ENCODE measurements at regions not wholly inside any gene's neighbourhood (a gene's known extent, or its start where the extent isn't known, plus 50 kb on each side); places are given as distances from the start of the nearest gene placed in this dataset.
A peak's percentile ranks its signal among the peaks of the same experiment; 100 is the strongest.
"Not testable (repeated sequence)": the region's sequence is repeated elsewhere in the genome, so short reads cannot be mapped to it uniquely, and the experiment has no call there.

DNA sequence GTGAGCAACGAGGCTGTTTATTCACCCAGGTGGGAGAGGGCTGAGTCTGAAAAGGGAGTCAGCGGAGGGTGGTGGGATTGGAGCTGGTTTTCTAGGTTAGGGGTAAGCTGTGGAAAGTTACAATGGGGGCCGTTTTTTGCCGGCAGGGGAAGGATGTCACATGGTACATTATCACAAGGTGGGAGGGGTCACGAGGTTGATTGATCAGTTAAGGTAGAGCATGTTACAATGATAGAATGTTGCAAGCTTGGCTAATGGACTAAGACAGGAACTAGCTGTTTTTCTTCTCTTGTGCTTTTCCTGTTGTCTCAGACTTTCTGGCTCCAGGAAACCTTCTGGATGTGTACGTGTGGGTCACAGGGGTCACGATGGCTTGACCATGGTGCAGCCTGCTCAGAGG, 536.3 kb upstream of the HTR2C start:
- intact Hi-C loops (cut with micrococcal nuclease; ENCODE audit: unreplicated experiment): no loop called here
- Mint-ChIP-seq H3K4me3 (ENCODE audit: low read depth, unreplicated experiment) (no peak overlapping the region), H3K9me3 (ENCODE audit: low read depth, unreplicated experiment) (no peaks in the 10 kb centered on the region), H3K36me3 (ENCODE audit: insufficient read depth, unreplicated experiment) (no peaks in the 10 kb centered on the region), H3K27ac (ENCODE audit: unreplicated experiment) (no peak overlapping the region), H3K4me1 (ENCODE audit: low read depth, unreplicated experiment) (no peaks in the 10 kb centered on the region), H3K27me3 (ENCODE audit: unreplicated experiment) (no peaks in the 10 kb centered on the region)
- TF ChIP-seq, protein P1, sequence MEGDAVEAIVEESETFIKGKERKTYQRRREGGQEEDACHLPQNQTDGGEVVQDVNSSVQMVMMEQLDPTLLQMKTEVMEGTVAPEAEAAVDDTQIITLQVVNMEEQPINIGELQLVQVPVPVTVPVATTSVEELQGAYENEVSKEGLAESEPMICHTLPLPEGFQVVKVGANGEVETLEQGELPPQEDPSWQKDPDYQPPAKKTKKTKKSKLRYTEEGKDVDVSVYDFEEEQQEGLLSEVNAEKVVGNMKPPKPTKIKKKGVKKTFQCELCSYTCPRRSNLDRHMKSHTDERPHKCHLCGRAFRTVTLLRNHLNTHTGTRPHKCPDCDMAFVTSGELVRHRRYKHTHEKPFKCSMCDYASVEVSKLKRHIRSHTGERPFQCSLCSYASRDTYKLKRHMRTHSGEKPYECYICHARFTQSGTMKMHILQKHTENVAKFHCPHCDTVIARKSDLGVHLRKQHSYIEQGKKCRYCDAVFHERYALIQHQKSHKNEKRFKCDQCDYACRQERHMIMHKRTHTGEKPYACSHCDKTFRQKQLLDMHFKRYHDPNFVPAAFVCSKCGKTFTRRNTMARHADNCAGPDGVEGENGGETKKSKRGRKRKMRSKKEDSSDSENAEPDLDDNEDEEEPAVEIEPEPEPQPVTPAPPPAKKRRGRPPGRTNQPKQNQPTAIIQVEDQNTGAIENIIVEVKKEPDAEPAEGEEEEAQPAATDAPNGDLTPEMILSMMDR (IDR thresholded peaks at IDR 0.05; ENCODE audit: unreplicated experiment): no peak
- no peak for DNase-seq
- BruUV-seq (replicated peaks): no TSS peak
- CTCF ChIA-PET: no interaction called here

DNA sequence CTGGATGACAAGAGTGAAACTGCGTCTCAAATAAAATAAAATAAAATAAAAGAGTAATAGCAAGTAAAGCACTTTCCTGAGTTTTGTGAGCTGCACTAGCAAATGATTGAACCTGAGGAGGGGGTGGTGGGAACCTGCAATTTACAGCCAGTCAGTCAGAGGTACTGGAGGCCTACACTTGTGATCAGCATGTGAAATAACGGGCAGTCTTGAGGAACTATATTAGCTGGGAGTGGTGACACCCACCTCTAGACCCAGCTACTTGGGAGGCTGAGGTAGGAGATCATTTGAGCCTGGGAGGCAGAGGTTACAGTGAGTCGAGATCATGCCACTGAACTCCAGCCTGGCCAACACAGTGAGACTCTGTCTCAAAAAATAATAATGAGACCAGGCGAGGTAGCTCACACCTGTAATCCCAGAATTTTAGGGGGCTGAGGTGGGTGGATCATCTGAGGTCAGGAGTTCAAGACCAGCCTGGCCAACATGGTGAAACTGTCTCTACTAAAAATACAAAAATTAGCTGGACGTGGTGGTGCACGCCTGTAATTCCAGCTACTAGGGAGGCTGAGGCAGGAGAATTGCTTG, 537.1 kb upstream of the HTR2C start:
- BruUV-seq (replicated peaks): no TSS peak
- intact Hi-C loops (cut with micrococcal nuclease; ENCODE audit: unreplicated experiment): no loop called here
- DNase-seq: no peak
- H3K4me3 Mint-ChIP-seq (ENCODE audit: low read depth, unreplicated experiment): no peak overlapping the region
- H3K27me3 Mint-ChIP-seq (ENCODE audit: unreplicated experiment): no peaks in the 10 kb centered on the region
- H3K27ac Mint-ChIP-seq (ENCODE audit: unreplicated experiment): no peak overlapping the region
- H3K36me3 Mint-ChIP-seq (ENCODE audit: insufficient read depth, unreplicated experiment): no peaks in the 10 kb centered on the region
- no peaks in the 10 kb centered on the region for H3K9me3 Mint-ChIP-seq (ENCODE audit: low read depth, unreplicated experiment)
- CTCF ChIA-PET: no interaction called here
- no peaks in the 10 kb centered on the region for H3K4me1 Mint-ChIP-seq (ENCODE audit: low read depth, unreplicated experiment)
- TF ChIP-seq, protein P1 (IDR thresholded peaks at IDR 0.05; ENCODE audit: unreplicated experiment): no peak

DNA sequence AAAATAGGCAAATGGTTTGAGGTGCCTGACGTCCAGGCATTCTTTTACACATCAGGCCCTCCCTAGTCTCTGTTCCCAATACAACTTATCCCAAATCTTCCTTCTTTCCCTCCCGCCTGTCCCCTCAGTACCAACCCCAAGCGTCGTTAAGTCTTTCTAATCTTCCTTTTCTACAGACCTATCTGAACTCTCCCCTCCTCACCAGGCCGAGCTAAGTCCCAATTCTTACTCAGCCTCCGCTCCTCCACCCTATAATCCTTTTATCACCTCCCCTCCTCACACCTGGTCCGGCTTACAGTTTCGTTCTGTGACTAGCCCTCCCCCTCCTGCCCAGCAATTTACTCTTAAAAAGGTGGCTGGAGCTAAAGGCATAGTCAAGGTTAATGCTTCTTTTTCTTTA, 542.4 kb upstream of the HTR2C start:
- H3K36me3 Mint-ChIP-seq (ENCODE audit: insufficient read depth, unreplicated experiment); H3K27ac Mint-ChIP-seq (ENCODE audit: unreplicated experiment); H3K9me3 Mint-ChIP-seq (ENCODE audit: low read depth, unreplicated experiment); H3K4me1 Mint-ChIP-seq (ENCODE audit: low read depth, unreplicated experiment); BruUV-seq (replicated peaks); H3K4me3 Mint-ChIP-seq (ENCODE audit: low read depth, unreplicated experiment); CTCF ChIA-PET; DNase-seq; intact Hi-C loops (cut with micrococcal nuclease; ENCODE audit: unreplicated experiment): not testable (repeated sequence)
- peaks cover 13% of the 10 kb centered on the region for H3K27me3 Mint-ChIP-seq (ENCODE audit: unreplicated experiment)

DNA sequence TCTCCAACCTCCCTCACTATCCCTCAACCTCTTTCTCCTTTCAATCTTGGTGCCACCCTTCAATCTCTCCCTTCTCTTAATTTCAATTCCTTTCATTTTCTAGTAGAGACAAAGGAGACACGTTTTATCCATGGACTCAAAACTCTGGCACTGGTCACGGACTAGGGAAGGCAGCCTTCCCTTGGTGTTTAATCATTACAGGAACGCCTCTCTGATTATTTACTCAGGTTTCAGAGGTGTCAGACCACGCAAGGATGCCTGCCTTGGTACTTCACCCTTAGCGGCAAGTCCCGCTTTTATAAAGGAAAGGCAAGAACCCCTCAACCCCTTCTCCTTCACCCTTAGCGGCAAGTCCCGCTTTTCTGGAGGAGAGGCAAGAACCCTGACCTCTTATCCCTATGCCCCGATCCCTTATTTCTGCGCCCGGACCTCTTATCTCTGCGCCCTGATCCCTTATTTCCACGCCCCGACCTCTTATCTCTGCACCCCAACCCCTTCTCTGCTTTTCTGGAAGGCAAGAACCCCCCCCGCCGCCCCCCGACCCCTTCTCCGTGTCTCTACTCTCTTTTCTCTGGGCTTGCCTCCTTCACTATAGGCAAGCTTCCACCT, 543.1 kb upstream of the HTR2C start:
- CTCF ChIA-PET; H3K9me3 Mint-ChIP-seq (ENCODE audit: low read depth, unreplicated experiment); BruUV-seq (replicated peaks); H3K4me1 Mint-ChIP-seq (ENCODE audit: low read depth, unreplicated experiment); intact Hi-C loops (cut with micrococcal nuclease; ENCODE audit: unreplicated experiment); DNase-seq; H3K36me3 Mint-ChIP-seq (ENCODE audit: insufficient read depth, unreplicated experiment); H3K27ac Mint-ChIP-seq (ENCODE audit: unreplicated experiment): not testable (repeated sequence)
- Mint-ChIP-seq H3K4me3 (ENCODE audit: low read depth, unreplicated experiment) (peak overlapping the region; percentile 8), H3K27me3 (ENCODE audit: unreplicated experiment) (peaks cover 13% of the 10 kb centered on the region)

DNA sequence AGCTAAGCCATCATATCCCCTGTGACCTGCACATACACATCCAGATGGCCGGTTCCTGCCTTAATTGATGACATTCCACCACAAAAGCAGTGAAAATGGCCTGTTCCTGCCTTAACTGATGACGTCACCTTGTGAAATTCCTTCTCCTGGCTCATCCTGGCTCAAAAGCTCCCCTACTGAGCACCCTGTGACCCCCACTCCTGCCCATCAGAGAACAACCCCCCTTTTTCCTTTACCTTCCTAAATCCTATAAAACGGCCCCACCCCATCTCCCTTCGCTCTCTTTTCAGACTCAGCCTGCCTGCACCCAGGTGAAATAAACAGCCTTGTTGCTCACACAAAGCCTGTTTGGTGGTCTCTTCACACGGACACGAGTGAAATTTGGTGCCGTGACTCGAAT, 543.8 kb upstream of the HTR2C start:
- DNase-seq; H3K27ac Mint-ChIP-seq (ENCODE audit: unreplicated experiment); CTCF ChIA-PET; intact Hi-C loops (cut with micrococcal nuclease; ENCODE audit: unreplicated experiment); H3K4me1 Mint-ChIP-seq (ENCODE audit: low read depth, unreplicated experiment); H3K36me3 Mint-ChIP-seq (ENCODE audit: insufficient read depth, unreplicated experiment); H3K9me3 Mint-ChIP-seq (ENCODE audit: low read depth, unreplicated experiment); BruUV-seq (replicated peaks): not testable (repeated sequence)
- H3K27me3 Mint-ChIP-seq (ENCODE audit: unreplicated experiment): peaks cover 13% of the 10 kb centered on the region
- peak overlapping the region; percentile 8 for H3K4me3 Mint-ChIP-seq (ENCODE audit: low read depth, unreplicated experiment)

DNA sequence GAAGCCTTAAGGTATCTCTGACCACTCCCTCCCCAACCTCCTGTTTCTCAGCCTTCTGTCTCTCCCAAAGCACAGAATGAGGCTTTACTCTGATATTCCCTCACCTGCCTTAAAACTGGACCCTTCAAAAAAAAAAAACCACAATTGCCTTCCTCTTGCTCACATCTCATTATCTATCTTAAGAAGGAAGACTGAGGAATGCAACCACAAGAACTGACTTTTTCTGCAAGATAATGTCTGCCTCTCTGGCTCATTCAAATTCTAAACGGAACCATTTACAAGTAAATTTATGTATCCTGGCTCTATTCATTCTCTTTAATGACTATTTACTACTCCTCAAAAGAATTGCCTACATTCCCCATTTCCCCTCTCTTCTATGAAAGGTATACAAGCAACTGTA, 545.5 kb upstream of the HTR2C start:
- Mint-ChIP-seq H3K9me3 (ENCODE audit: low read depth, unreplicated experiment) (no peaks in the 10 kb centered on the region), H3K27ac (ENCODE audit: unreplicated experiment) (no peak overlapping the region)
- intact Hi-C loops (cut with micrococcal nuclease; ENCODE audit: unreplicated experiment): no loop called here

More for the DNA sequence above, 545.5 kb upstream of the HTR2C start:
- TF ChIP-seq, protein P1 (IDR thresholded peaks at IDR 0.05; ENCODE audit: unreplicated experiment): no peak
- no peak for DNase-seq
- Mint-ChIP-seq H3K36me3 (ENCODE audit: insufficient read depth, unreplicated experiment) (no peaks in the 10 kb centered on the region), H3K4me1 (ENCODE audit: low read depth, unreplicated experiment) (peaks cover 8% of the 10 kb centered on the region), H3K4me3 (ENCODE audit: low read depth, unreplicated experiment) (no peak overlapping the region), H3K27me3 (ENCODE audit: unreplicated experiment) (peaks cover 13% of the 10 kb centered on the region)
- CTCF ChIA-PET: no interaction called here
- no TSS peak for BruUV-seq (replicated peaks)

Data from Calu3 (cell line).